A673 (cell line): ENCODE measurements at regions not wholly inside any gene's neighbourhood (a gene's known extent, or its start where the extent isn't known, plus 50 kb on each side); places are given as distances from the start of the nearest gene placed in this dataset.

Experiments used
- EZH2 ChIP-seq: fragments of 200-600 bp; sonication (generic); IDR thresholded peaks from 2 replicates; pipeline ENCODE4 v1.6.1; 2017; ENCODE audit warnings: borderline replicate concordance, low read depth, mild to moderate bottlenecking, mixed read lengths, antibody characterized with exemption, low read length; ENCODE audit not compliant: poor library complexity, severe bottlenecking
- TF ChIP-seq, protein P1 (sequence below): fragments of 300-800, 200-600 bp; sonication (generic); conservative IDR thresholded peaks from 2 replicates; pipeline ENCODE4 v1.5.1; 2017; ENCODE audit warnings: low read depth, mild to moderate bottlenecking, antibody characterized with exemption, low read length, moderate library complexity, mixed read lengths

DNA sequence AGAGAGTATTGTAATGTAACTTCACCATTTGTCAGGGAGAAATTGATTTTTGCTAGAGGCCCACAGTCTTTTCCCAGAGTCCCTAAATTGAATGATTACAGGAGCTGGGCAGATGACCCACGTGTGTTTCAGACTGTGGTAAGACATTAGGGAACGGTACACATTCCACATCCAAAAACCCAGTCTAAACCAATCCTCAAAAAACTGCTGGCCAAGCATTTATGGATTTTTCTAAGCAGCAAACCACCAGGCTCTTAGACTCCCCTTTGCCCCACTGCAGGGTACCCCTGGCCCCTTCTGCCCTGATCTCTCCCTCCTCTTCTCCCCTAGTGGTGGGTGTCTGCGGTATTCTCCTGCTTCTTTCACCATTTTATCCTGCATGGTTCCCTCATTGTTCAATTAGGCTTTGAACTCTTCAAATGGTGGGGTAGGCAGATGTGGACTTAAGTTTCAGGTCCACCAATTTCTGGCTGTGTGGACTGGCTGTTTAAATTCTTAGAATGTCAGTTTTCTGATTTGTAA, 135.5 kb upstream of the SORCS3 start:
- no peak for TF ChIP-seq EZH2
- TF ChIP-seq, protein P1, sequence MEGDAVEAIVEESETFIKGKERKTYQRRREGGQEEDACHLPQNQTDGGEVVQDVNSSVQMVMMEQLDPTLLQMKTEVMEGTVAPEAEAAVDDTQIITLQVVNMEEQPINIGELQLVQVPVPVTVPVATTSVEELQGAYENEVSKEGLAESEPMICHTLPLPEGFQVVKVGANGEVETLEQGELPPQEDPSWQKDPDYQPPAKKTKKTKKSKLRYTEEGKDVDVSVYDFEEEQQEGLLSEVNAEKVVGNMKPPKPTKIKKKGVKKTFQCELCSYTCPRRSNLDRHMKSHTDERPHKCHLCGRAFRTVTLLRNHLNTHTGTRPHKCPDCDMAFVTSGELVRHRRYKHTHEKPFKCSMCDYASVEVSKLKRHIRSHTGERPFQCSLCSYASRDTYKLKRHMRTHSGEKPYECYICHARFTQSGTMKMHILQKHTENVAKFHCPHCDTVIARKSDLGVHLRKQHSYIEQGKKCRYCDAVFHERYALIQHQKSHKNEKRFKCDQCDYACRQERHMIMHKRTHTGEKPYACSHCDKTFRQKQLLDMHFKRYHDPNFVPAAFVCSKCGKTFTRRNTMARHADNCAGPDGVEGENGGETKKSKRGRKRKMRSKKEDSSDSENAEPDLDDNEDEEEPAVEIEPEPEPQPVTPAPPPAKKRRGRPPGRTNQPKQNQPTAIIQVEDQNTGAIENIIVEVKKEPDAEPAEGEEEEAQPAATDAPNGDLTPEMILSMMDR: 0 out of 2 replicates have a peak, but pooled peaks have one; percentile 11
